PFSK-1 (cell line): ENCODE measurements at regions not wholly inside any gene's neighbourhood (a gene's known extent, or its start where the extent isn't known, plus 50 kb on each side); places are given as distances from the start of the nearest gene placed in this dataset.

Source experiments
- FOXP2 ChIP-seq: optimal IDR thresholded peaks from 2 replicates; pipeline ENCODE3; 2011; ENCODE audit warnings: borderline replicate concordance, control low read depth, inconsistent platforms; ENCODE audit not compliant: insufficient read depth; ENCODE audit errors: extremely low read length, extremely low read depth
- POLR2AphosphoS5 ChIP-seq: IDR thresholded peaks from 2 replicates; pipeline ENCODE4 v1.6.1; 2012; ENCODE audit warnings: low read depth, mild to moderate bottlenecking, control low read depth, low read length, moderate library complexity
- SIN3A ChIP-seq: IDR thresholded peaks from 2 replicates; pipeline ENCODE4 v1.6.1; 2012; ENCODE audit warnings: mild to moderate bottlenecking, low read length, moderate library complexity, borderline replicate concordance; ENCODE audit not compliant: insufficient read depth
- TAF1 ChIP-seq: IDR thresholded peaks from 2 replicates; pipeline ENCODE4 v1.6.1; 2012; ENCODE audit warnings: low read length, control low read depth, borderline replicate concordance; ENCODE audit not compliant: insufficient read depth
- TF ChIP-seq, protein P1 (sequence below), 2 experiments: IDR thresholded peaks; 2 replicates each; pipeline versions ENCODE4 v1.6.1 to v1.8.0; 2011 to 2012; ENCODE audit warnings: low read depth in 2 of 2, low read length in 2 of 2, control low read depth in 1 of 2, inconsistent platforms in 1 of 2, mild to moderate bottlenecking in 1 of 2, moderate library complexity in 1 of 2; ENCODE audit not compliant: insufficient read depth in 1 of 2

GRCh38 chr6:91080871-91081270, 494.0 kb upstream of the MAP3K7 start:
- TF ChIP-seq, protein P1, sequence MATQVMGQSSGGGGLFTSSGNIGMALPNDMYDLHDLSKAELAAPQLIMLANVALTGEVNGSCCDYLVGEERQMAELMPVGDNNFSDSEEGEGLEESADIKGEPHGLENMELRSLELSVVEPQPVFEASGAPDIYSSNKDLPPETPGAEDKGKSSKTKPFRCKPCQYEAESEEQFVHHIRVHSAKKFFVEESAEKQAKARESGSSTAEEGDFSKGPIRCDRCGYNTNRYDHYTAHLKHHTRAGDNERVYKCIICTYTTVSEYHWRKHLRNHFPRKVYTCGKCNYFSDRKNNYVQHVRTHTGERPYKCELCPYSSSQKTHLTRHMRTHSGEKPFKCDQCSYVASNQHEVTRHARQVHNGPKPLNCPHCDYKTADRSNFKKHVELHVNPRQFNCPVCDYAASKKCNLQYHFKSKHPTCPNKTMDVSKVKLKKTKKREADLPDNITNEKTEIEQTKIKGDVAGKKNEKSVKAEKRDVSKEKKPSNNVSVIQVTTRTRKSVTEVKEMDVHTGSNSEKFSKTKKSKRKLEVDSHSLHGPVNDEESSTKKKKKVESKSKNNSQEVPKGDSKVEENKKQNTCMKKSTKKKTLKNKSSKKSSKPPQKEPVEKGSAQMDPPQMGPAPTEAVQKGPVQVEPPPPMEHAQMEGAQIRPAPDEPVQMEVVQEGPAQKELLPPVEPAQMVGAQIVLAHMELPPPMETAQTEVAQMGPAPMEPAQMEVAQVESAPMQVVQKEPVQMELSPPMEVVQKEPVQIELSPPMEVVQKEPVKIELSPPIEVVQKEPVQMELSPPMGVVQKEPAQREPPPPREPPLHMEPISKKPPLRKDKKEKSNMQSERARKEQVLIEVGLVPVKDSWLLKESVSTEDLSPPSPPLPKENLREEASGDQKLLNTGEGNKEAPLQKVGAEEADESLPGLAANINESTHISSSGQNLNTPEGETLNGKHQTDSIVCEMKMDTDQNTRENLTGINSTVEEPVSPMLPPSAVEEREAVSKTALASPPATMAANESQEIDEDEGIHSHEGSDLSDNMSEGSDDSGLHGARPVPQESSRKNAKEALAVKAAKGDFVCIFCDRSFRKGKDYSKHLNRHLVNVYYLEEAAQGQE (IDR thresholded peaks at IDR 0.05; ENCODE audit: insufficient read depth in 1 of 2, low read depth in 2 of 2, low read length in 2 of 2): no peak
- TF ChIP-seq SIN3A: no peak
- TF ChIP-seq FOXP2: no peak
- TF ChIP-seq POLR2AphosphoS5: no peak
- no peak for TF ChIP-seq TAF1

GRCh38 chr6:91079969-91080368, 493.1 kb upstream of the MAP3K7 start:
- TF ChIP-seq POLR2AphosphoS5 (no peak), TAF1 (no peak), FOXP2 (no peak), SIN3A (no peak)
- TF ChIP-seq, protein P1 (IDR thresholded peaks at IDR 0.05; ENCODE audit: insufficient read depth in 1 of 2, low read depth in 2 of 2, low read length in 2 of 2): no peak

GRCh38 chr6:91075244-91075976, 488.5 kb upstream of the MAP3K7 start:
- TF ChIP-seq POLR2AphosphoS5 (no peak), SIN3A (no peak), TAF1 (no peak), FOXP2 (no peak)
- TF ChIP-seq, protein P1 (IDR thresholded peaks at IDR 0.05; ENCODE audit: insufficient read depth in 1 of 2, low read depth in 2 of 2, low read length in 2 of 2): no peak

DNA sequence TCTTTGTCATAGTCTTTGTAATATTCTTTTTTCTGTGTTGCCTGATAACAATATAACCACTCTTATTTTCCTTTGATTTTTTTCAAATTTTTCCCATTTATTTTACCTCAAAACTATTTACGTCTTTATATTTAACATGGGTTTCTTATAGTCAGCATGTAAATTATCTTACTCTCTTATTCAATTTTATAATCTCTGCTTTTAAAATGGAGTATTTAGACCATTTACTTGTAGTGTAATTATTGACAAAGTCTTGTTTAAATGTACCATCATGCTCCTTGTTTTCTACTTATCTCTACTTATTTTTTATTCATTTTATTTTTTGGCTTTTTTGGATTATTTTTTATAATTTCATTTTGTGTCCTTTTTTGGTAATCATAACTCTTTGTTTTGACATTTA, 476.5 kb upstream of the MAP3K7 start:
- TF ChIP-seq POLR2AphosphoS5 (no peak), SIN3A (no peak), FOXP2 (no peak), TAF1 (no peak)
- TF ChIP-seq, protein P1 (IDR thresholded peaks at IDR 0.05; ENCODE audit: insufficient read depth in 1 of 2, low read depth in 2 of 2, low read length in 2 of 2): no peak

DNA sequence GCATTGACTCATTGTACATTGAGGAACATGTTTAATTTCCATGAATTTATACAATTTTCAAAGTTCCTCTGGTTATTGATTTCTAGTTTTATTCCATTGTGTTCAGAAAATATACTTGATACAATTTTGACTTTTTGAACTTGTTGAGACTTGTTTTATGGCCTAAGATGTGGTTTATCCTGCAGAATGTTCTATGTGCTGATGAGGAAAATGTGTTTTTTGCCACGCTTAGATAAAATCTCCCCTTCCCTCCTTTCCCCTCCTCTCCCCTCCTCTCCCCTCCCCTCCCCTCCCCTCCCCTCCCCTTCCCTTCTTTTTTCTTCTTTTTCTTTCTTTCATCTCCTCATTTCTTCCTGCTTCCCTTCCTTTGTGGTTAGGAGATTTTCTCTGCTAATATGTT, 470.8 kb upstream of the MAP3K7 start:
- no peak for TF ChIP-seq POLR2AphosphoS5
- TF ChIP-seq, protein P1 (IDR thresholded peaks at IDR 0.05; ENCODE audit: insufficient read depth in 1 of 2, low read depth in 2 of 2, low read length in 2 of 2): no peak
- no peak for TF ChIP-seq TAF1
- TF ChIP-seq FOXP2: no peak
- no peak for TF ChIP-seq SIN3A
